A549 (cell line): ENCODE measurements at regions not wholly inside any gene's neighbourhood (a gene's known extent, or its start where the extent isn't known, plus 50 kb on each side); places are given as distances from the start of the nearest gene placed in this dataset.

Experiments
- ATAC-seq, 2 experiments: fragments of 200-7000 bp in 1 of 2; fragments of >200 bp in 1 of 2; cut with Nextera tagmentation in 1 of 2; cut with Tn5 transposase in 1 of 2; 3 replicates each; pipeline versions ENCODE4 v1.8.0 to v1.9.1; 2018 to 2020; ENCODE audit warnings: mild to moderate bottlenecking in 1 of 2, moderate library complexity in 1 of 2
- CTCF ChIA-PET: fragments of 300-600 bp; sonication (Branson Sonifier 250); formaldehyde crosslinking; extraction: SDS; loops from one replicate; lab custom pipeline; 2021; ENCODE audit warnings: antibody characterized with exemption, inconsistent platforms; lab: Yijun Ruan, JAX
- POLR2A ChIA-PET: fragments of 350-600 bp; formaldehyde crosslinking; extraction: SDS; loops from one replicate; lab custom pipeline; 2021; ENCODE audit warnings: antibody characterized with exemption, inconsistent platforms; lab: Yijun Ruan, JAX
- DNase-seq, 2 experiments: peaks; one replicate each; pipeline versions ENCODE4 v3.0.0 to v3.0.0-alpha.2; 2011 to 2016; ENCODE audit warnings: low read depth in 1 of 2, low spot score in 1 of 2
- FAIRE-seq: peaks from 2 replicates; lab custom pipeline; 2011; peaks lifted over from hg19 to GRCh38; lab: Jason Lieb, UNC
- H3K27ac ChIP-seq, 2 experiments: fragments of >200 bp; sonication (Bioruptor Twin); formaldehyde crosslinking; 3 replicates each; pipeline ENCODE4 v1.5.1; 2016 to 2017
- H3K4me1 ChIP-seq: fragments of >200 bp; sonication (Bioruptor Twin); formaldehyde crosslinking; 3 replicates; pipeline ENCODE4 v1.6.1; 2016
- H3K4me2 ChIP-seq: fragments of >200 bp; sonication (Bioruptor Twin); formaldehyde crosslinking; 3 replicates; pipeline ENCODE4 v1.6.1; 2016
- H3K4me3 ChIP-seq: fragments of >200 bp; sonication (Bioruptor Twin); formaldehyde crosslinking; 3 replicates; pipeline ENCODE4 v1.5.1; 2016
- H3K9me3 ChIP-seq: fragments of >200 bp; sonication (Bioruptor Twin); formaldehyde crosslinking; 3 replicates; pipeline ENCODE4 v1.6.1; 2016
- ATOH8 ChIP-seq: fragments of 250-450 bp; sonication (Bioruptor Pico); IDR thresholded peaks from 2 replicates; pipeline ENCODE4 v1.5.0; 2020; ENCODE audit warnings: low read depth, mild to moderate bottlenecking, moderate library complexity
- CBX2 ChIP-seq: fragments of 200-600 bp; sonication (generic); IDR thresholded peaks from 2 replicates; pipeline ENCODE4 v1.6.1; 2016; ENCODE audit warnings: low read depth, mild to moderate bottlenecking, borderline replicate concordance
- EP300 ChIP-seq, 2 experiments: fragments of >200 bp; sonication (Bioruptor Twin); formaldehyde crosslinking; IDR thresholded peaks; 2 replicates in 1 of 2; 3 replicates in 1 of 2; pipeline ENCODE4 v1.6.1; 2016 to 2017
- FOSB ChIP-seq: fragments of 250-450 bp; sonication (Bioruptor Pico); IDR thresholded peaks from 2 replicates; pipeline ENCODE4 v1.5.0; 2020; ENCODE audit warnings: mild to moderate bottlenecking, moderate library complexity
- FOXS1 ChIP-seq: fragments of 250-450 bp; sonication (Bioruptor Pico); IDR thresholded peaks from 2 replicates; pipeline ENCODE4 v1.5.0; 2020; ENCODE audit warnings: mild to moderate bottlenecking, moderate library complexity
- HDAC2 ChIP-seq: fragments of 200-600 bp; sonication (generic); IDR thresholded peaks from 2 replicates; pipeline ENCODE4 v1.6.1; 2016
- HES2 ChIP-seq: fragments of >200 bp; sonication (Bioruptor Twin); formaldehyde crosslinking; IDR thresholded peaks from 2 replicates; pipeline ENCODE4 v1.6.1; 2016
- HOXA7 ChIP-seq: fragments of 250-450 bp; sonication (Bioruptor Pico); IDR thresholded peaks from 2 replicates; pipeline ENCODE4 v1.5.0; 2020; ENCODE audit warnings: mild to moderate bottlenecking, moderate library complexity
- NPAS2 ChIP-seq: fragments of 250-450 bp; sonication (Bioruptor Pico); IDR thresholded peaks from 2 replicates; pipeline ENCODE4 v1.8.0; 2022; ENCODE audit warnings: mild to moderate bottlenecking, moderate library complexity, borderline replicate concordance
- NR3C1 ChIP-seq: fragments of >200 bp; sonication (Bioruptor Twin); formaldehyde crosslinking; IDR thresholded peaks from 3 replicates; pipeline ENCODE4 v1.6.1; 2017
- PHF8 ChIP-seq: fragments of 200-600 bp; sonication (generic); IDR thresholded peaks from 2 replicates; pipeline ENCODE4 v1.6.1; 2016; ENCODE audit warnings: low read depth, mild to moderate bottlenecking, antibody characterized with exemption, moderate library complexity, borderline replicate concordance
- POLR2AphosphoS2 ChIP-seq: conservative IDR thresholded peaks from 2 replicates; pipeline ENCODE4 v1.6.1; 2012; ENCODE audit warnings: low read length, improper control_type of control experiment, inconsistent platforms
- RCOR1 ChIP-seq: fragments of 150-350 bp; IDR thresholded peaks from 2 replicates; pipeline ENCODE4 v1.6.1; 2014; ENCODE audit warnings: antibody characterized with exemption, low read length, low read depth
- REST ChIP-seq: fragments of 200-600 bp; sonication (generic); IDR thresholded peaks from 2 replicates; pipeline ENCODE4 v1.6.1; 2016; ENCODE audit warnings: antibody characterized with exemption, mild to moderate bottlenecking, moderate library complexity
- RNF2 ChIP-seq: fragments of 200-600 bp; sonication (generic); IDR thresholded peaks from 2 replicates; pipeline ENCODE4 v1.6.1; 2016; ENCODE audit warnings: low read depth, mild to moderate bottlenecking, antibody characterized with exemption, moderate library complexity, borderline replicate concordance
- ZNF302 ChIP-seq: fragments of 250-450 bp; sonication (Bioruptor Pico); IDR thresholded peaks from 2 replicates; pipeline ENCODE4 v1.9.0; 2021; ENCODE audit warnings: inconsistent platforms, mild to moderate bottlenecking, moderate library complexity
- WGBS: methylation state at CpG from one replicate; pipeline ENCODE4 v1.1.6; 2017; ENCODE audit errors: missing lambda C conversion rate; 5-methylcytosine and 5-hydroxymethylcytosine counted together
- TF ChIP-seq, protein P1 (sequence below): fragments of 250-450 bp; sonication (Bioruptor Pico); IDR thresholded peaks from 2 replicates; pipeline ENCODE4 v1.5.0; 2021; ENCODE audit warnings: mild to moderate bottlenecking, moderate library complexity, borderline replicate concordance

- POLR2A ChIA-PET, result interaction anchor here (0.7 kb wide), 1 partner anchor 119 kb away, joined by 3 read pairs; no protein-coding TSS in a partner anchor
Measured at GRCh38 chr18:9017905-9018227, 84.6 kb upstream of the NDUFV2 start.

GRCh38 chr18:9019135-9019534 is 83.4 kb upstream of the NDUFV2 start:
- ATAC-seq (no peak), FAIRE-seq (no peak), DNase-seq (no peak)
- Histone ChIP-seq H3K4me3 (no peak overlapping the region), H3K4me2 (no peak overlapping the region), H3K27ac (peak overlapping the region; percentile 90 to 94; a peak in 4 of 6 replicates), H3K9me3 (0 out of 3 replicates have a peak, but pooled peaks cover 2% of the 10 kb centered on the region), H3K4me1 (peaks cover 30% of the 10 kb centered on the region)
- ChIA-PET CTCF (interaction anchor here (1.4 kb wide), 1 partner anchor 20 kb away, joined by 4 read pairs; no protein-coding TSS in a partner anchor), POLR2A (no interaction called here)
- 94% methylated on average over 4 of the region's 4 CpGs for WGBS
- TF ChIP-seq, protein P1, sequence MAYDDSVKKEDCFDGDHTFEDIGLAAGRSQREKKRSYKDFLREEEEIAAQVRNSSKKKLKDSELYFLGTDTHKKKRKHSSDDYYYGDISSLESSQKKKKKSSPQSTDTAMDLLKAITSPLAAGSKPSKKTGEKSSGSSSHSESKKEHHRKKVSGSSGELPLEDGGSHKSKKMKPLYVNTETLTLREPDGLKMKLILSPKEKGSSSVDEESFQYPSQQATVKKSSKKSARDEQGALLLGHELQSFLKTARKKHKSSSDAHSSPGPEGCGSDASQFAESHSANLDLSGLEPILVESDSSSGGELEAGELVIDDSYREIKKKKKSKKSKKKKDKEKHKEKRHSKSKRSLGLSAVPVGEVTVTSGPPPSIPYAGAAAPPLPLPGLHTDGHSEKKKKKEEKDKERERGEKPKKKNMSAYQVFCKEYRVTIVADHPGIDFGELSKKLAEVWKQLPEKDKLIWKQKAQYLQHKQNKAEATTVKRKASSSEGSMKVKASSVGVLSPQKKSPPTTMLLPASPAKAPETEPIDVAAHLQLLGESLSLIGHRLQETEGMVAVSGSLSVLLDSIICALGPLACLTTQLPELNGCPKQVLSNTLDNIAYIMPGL, result no peak
- no peak for TF ChIP-seq ATOH8 (CRISPR knock-in tag)
- no peak for TF ChIP-seq EP300 (IDR thresholded peaks at IDR 0.05)
- no peak for TF ChIP-seq CBX2
- TF ChIP-seq HDAC2, result no peak
- TF ChIP-seq NR3C1, result no peak

More at GRCh38 chr18:9017905-9018227, 84.6 kb upstream of the NDUFV2 start:
- DNase-seq, result no peak
- Histone ChIP-seq H3K9me3 (0 out of 3 replicates have a peak, but pooled peaks cover 2% of the 10 kb centered on the region), H3K4me3 (no peak overlapping the region), H3K4me1 (peaks cover 30% of the 10 kb centered on the region), H3K27ac (peak overlapping the region; percentile 90 to 94), H3K4me2 (peak overlapping the region; percentile 90)
- TF ChIP-seq HOXA7 (no peak), RCOR1 (no peak), REST (no peak), PHF8 (no peak), FOSB (CRISPR knock-in tag) (no peak), RNF2 (no peak), ZNF302 (no peak), CBX2 (no peak), FOXS1 (CRISPR knock-in tag) (no peak), NPAS2 (no peak), HES2 (no peak), POLR2AphosphoS2 (no peak)
- WGBS, result 18% methylated on average over 6 of the region's 6 CpGs
- CTCF ChIA-PET, result interaction anchor here (0.5 to 1.8 kb wide), 3 partner anchors 13 to 113 kb away, joined by 3 to 6 read pairs (median 5); no protein-coding TSS in a partner anchor
- ATAC-seq, result peak; percentile 52 to 55; a peak in 5 of 6 replicates
- no peak for FAIRE-seq
